ENCODE measurements at regions not wholly inside any gene's neighbourhood (a gene's known extent, or its start where the extent isn't known, plus 50 kb on each side); places are given as distances from the start of the nearest gene placed in this dataset.
"Not testable (repeated sequence)": the region's sequence is repeated elsewhere in the genome, so short reads cannot be mapped to it uniquely, and the experiment has no call there.

DNA sequence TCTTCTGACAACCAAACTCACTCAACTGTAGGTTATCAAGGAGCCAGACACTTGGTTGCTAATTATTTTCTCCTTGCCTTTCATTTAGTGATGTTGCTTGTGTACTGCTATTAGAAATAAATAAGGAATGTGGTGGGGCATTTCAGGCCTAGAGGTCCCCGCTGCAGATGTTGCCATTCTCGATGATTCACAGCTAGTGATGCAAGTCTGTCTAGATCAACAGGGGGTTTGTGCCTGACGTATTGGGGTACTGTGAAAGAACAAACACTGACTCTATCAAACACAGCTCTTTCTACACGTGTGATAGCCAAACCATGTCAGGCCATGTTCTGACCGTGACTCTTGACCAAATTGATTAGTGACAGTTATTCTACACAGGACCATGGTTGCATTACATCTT lies 144.7 kb downstream of the OSTF1 start:
- WGBS, 10 experiments, result 42 to 100% (median 78%) methylated on average over 1 to 4 of the region's 5 CpGs; no CpG with 5 or more reads in 4 of the 10 experiments
- no peaks in the 10 kb centered on the region for H3K4me1 ChIP-seq (replicated peaks in 1 of 2)
- no peak for ATAC-seq (replicated peaks in 6 of 8)
- in situ Hi-C loops (cut with MboI; ENCODE audit: low pct_unique_long_range_greater_than_20kb in 2 of 9, low sequenced_read_pairs in 9 of 9, unreplicated experiment in 9 of 9), result no loop called here
- no peak overlapping the region for H3K4me3 ChIP-seq
- no peak overlapping the region for H3K27ac ChIP-seq

DNA sequence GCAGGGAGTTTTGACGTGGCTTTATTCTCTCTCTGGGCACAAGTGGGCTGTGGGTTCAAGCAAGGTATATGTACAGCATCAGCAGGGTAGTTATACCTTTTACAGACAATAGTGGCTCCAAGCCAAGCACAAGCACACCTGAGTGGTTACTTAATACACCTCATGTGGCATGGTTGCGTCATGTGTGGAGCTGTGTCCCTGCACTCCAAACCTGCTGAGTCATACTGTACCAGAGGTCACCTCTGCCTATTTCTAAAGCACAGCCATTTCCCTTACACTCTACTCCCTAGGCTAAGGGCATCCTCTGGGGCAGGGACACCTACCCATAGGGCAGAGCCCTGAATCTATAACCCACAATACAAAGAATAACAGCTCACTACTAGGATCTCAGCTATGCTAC lies 147.3 kb downstream of the OSTF1 start:
- no peak for ATAC-seq (replicated peaks in 6 of 8)
- Histone ChIP-seq H3K4me1 (replicated peaks in 1 of 2) (no peaks in the 10 kb centered on the region), H3K4me3 (no peak overlapping the region), H3K27ac (no peak overlapping the region)
- 43 to 100% (median 86%) methylated on average over 1 to 2 of the region's 2 CpGs; no CpG with 5 or more reads in 5 of the 10 experiments for WGBS, 10 experiments
- in situ Hi-C loops (cut with MboI; ENCODE audit: low pct_unique_long_range_greater_than_20kb in 2 of 9, low sequenced_read_pairs in 9 of 9, unreplicated experiment in 9 of 9), result no loop called here

DNA sequence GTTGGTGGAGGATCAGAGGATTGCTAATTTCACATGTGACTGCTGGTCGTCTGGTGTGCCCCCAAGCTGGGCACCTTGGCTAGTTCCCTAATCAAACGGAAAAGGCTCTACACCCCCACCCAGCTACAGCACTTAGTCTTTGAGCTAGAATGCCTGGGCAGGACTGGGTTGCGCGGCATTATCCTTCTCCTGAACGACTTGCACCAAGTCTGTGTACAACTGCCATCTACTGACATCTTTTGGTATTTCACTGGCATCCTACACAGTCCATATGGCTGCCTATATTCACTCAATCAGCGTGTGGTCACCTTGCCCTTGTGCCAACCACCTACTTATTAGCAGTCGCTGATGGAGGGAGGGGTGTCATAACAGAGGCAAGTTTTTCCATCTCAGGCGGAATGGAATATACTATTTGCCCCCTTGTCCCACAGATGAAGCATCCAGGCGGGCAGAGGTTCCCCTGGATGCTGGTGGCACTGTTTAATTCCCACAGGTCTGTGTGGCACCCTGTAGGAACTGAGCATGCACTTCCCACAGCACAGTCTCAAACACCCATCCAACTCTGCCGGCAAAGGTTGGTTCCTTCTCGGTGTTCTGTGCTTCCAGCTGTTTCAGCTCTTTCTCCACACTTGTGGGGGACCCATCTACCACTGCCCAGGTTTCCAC lies 150.1 kb downstream of the OSTF1 start:
- in situ Hi-C loops (cut with MboI; ENCODE audit: low pct_unique_long_range_greater_than_20kb in 2 of 9, low sequenced_read_pairs in 9 of 9, unreplicated experiment in 9 of 9), result no loop called here
- H3K4me1 ChIP-seq (replicated peaks in 1 of 2), result no peaks in the 10 kb centered on the region
- no peak overlapping the region for H3K4me3 ChIP-seq
- H3K27ac ChIP-seq, result no peak overlapping the region
- WGBS, 10 experiments, result 34 to 77% (median 50%) methylated on average over 2 to 10 of the region's 11 CpGs; no CpG with 5 or more reads in 1 of the 10 experiments
- ATAC-seq (replicated peaks in 6 of 8), result peak in 5 of 8 experiments; percentile 47 to 100 (median 90)

DNA sequence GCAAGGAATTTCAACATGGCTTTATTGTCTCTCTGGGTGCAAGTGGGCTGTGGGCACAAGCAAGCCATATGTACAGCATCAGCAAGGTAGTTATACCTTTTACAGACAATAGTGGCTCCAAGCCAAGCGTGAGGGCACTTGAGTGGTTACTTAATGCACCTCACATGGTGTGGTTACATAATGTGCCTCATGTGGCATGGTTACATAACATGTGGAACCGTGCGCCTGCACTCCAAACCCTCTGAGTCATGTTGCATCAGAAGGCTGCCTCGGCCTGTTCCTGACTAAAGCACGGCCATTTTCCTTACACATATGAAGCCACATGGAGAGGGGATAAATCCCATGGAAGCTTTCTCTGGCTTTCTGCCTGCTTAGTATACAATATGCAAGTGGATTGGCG lies 150.9 kb downstream of the OSTF1 start:
- in situ Hi-C loops (cut with MboI; ENCODE audit: low pct_unique_long_range_greater_than_20kb in 2 of 9, low sequenced_read_pairs in 9 of 9, unreplicated experiment in 9 of 9), result no loop called here
- WGBS, 10 experiments, result 43 to 80% (median 55%) methylated on average over 1 to 6 of the region's 6 CpGs; no CpG with 5 or more reads in 4 of the 10 experiments
- H3K27ac ChIP-seq, result no peak overlapping the region
- peak in 2 of 8 experiments; percentile 58 to 81 for ATAC-seq (replicated peaks in 6 of 8)
- H3K4me1 ChIP-seq (replicated peaks in 1 of 2), result no peaks in the 10 kb centered on the region
- no peak overlapping the region for H3K4me3 ChIP-seq

DNA sequence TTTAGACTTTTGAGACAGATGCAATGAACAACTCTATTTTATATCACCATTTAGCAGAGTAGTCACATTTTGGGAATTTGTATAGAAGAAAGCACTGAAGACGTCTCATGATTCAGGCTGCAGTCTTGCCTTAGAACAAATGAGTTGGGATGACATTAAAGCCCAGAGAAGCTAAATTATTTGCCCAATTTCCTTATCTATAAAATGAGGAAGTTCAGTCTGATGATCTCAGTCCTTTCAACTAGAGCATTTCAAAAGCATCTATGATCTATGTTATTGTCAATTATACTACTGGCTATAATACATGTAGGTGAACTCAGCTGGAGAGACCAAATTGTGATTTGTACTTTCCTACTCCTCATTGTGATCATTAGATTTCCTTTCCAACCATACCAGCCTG lies 154.1 kb downstream of the OSTF1 start:
- in situ Hi-C loops (cut with MboI; ENCODE audit: low pct_unique_long_range_greater_than_20kb in 2 of 9, low sequenced_read_pairs in 9 of 9, unreplicated experiment in 9 of 9), result no loop called here
- no peak for ATAC-seq (replicated peaks in 6 of 8)
- Histone ChIP-seq H3K4me3 (no peak overlapping the region), H3K4me1 (replicated peaks in 1 of 2) (no peaks in the 10 kb centered on the region), H3K27ac (no peak overlapping the region)
- WGBS, 10 experiments, result 57 to 90% (median 80%) methylated on average over 1 of the region's 1 CpG; no CpG with 5 or more reads in 1 of the 10 experiments

DNA sequence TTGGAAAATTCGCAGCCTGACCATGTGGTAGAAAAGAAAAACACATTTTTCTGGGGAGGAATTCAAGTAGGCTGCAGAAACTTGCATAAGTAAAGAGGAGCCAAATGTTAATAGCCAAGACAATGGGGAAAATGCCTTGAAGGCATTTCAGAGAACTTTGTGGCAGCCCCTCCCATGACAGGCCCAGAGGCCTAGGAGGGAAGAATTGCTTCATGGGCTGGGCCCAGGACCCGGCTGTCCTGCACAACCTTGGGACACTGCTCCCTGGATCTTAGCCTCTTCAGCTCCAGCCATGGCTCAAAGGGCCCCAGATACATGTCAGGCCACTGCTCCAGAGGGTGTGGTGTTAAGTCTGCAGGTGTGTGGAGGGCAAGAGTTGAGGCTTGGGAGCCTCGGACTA lies 158.6 kb downstream of the OSTF1 start:
- in situ Hi-C loops (cut with MboI; ENCODE audit: low pct_unique_long_range_greater_than_20kb in 2 of 9, low sequenced_read_pairs in 9 of 9, unreplicated experiment in 9 of 9), result no loop called here
- WGBS, 10 experiments, result 0 to 100% (median 55%) methylated on average over 1 to 3 of the region's 3 CpGs
- Histone ChIP-seq H3K4me3 (no peak overlapping the region), H3K4me1 (replicated peaks in 1 of 2) (no peaks in the 10 kb centered on the region), H3K27ac (no peak overlapping the region)
- ATAC-seq (replicated peaks in 6 of 8), result peak in 3 of 8 experiments; percentile 75 to 96 (median 95)

DNA sequence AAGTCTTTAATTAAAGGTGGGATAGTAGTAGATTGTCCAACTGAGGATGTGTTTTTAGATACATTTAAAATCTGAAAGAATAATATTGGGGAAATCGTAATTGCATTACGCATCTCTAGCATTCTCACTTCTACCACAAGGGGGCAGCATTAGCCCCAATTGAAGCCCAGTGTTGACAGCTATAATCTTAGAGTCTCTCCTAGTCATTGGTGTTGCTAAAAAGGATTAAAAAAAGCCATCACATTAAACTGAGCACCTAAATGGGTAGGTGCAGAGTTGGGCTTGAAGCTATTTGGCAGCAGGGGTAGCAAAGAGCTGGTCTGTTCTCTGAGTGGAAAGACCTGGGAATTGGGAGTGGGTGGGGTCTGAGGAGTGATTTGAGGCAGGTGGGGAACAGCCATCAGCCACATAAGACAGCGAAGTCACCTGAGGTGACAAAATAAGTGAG lies 177.2 kb downstream of the OSTF1 start:
- WGBS, 10 experiments, result 0 to 42% (median 28%) methylated on average over 1 to 3 of the region's 3 CpGs; no CpG with 5 or more reads in 3 of the 10 experiments
- Histone ChIP-seq H3K4me1 (replicated peaks in 1 of 2) (no peaks in the 10 kb centered on the region), H3K4me3 (no peak overlapping the region), H3K27ac (no peak overlapping the region)
- peak in 7 of 8 experiments; percentile 49 to 80 (median 65) for ATAC-seq (replicated peaks in 6 of 8)
- in situ Hi-C loops (cut with MboI; ENCODE audit: low pct_unique_long_range_greater_than_20kb in 2 of 9, low sequenced_read_pairs in 9 of 9, unreplicated experiment in 9 of 9), result loop anchor here in 1 of 9 experiments (25.0 kb wide), 1 partner anchor 597 kb away; no protein-coding TSS in a partner anchor

DNA sequence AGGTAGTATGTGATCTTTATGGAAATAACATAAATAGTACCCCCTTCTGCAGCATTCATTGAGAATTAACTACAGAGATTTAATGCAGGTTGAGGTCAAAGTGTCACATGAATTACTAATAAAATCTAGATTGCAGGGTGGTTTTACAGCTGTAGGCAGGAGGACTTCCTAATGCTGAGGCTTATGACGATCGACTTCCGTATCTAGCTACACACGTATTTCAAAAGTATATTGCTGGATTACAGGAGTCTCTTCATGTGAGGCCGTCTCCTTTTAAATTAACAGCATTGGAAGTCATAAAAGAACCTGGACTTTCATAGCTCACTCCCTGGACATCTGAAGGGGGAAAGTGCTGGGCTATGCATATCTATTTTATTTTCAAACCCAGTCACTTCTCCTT lies 180.9 kb downstream of the OSTF1 start:
- no peak overlapping the region for H3K4me3 ChIP-seq
- no peaks in the 10 kb centered on the region for H3K4me1 ChIP-seq (replicated peaks in 1 of 2)
- ATAC-seq (replicated peaks in 6 of 8), result no peak
- 0 to 94% (median 79%) methylated on average over 1 to 5 of the region's 5 CpGs; no CpG with 5 or more reads in 1 of the 10 experiments for WGBS, 10 experiments
- no peak overlapping the region for H3K27ac ChIP-seq
- in situ Hi-C loops (cut with MboI; ENCODE audit: low pct_unique_long_range_greater_than_20kb in 2 of 9, low sequenced_read_pairs in 9 of 9, unreplicated experiment in 9 of 9), result loop anchor here in 1 of 9 experiments (25.0 kb wide), 1 partner anchor 593 kb away; no protein-coding TSS in a partner anchor

DNA sequence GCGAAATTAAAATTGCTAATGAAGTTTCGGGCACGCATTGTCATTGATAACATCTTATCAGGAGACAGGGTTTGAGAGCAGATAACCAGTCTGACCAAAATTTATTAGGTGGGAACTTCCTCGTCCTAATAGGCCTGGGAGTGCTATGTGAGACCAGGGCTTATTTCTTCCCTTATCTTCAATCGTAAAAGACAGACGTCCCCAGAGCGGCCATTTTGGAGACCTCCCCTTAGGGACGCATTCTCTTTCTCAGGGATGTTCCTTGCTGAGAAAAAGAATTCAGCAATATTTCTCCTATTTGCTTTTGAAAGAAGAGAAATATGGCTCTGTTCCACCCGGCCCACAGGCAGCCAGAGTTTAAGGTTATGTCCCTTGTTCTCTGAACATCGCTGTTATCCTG lies 184.7 kb downstream of the OSTF1 start:
- not testable (repeated sequence) for H3K4me3 ChIP-seq; H3K4me1 ChIP-seq (replicated peaks in 1 of 2); H3K27ac ChIP-seq; ATAC-seq (replicated peaks in 6 of 8)
- in situ Hi-C loops (cut with MboI; ENCODE audit: low pct_unique_long_range_greater_than_20kb in 2 of 9, low sequenced_read_pairs in 9 of 9, unreplicated experiment in 9 of 9), result loop anchor here in 1 of 9 experiments (25.0 kb wide), 1 partner anchor 589 kb away; no protein-coding TSS in a partner anchor
- WGBS, 10 experiments, result 33 to 100% (median 86%) methylated on average over 1 to 5 of the region's 10 CpGs; no CpG with 5 or more reads in 5 of the 10 experiments

DNA sequence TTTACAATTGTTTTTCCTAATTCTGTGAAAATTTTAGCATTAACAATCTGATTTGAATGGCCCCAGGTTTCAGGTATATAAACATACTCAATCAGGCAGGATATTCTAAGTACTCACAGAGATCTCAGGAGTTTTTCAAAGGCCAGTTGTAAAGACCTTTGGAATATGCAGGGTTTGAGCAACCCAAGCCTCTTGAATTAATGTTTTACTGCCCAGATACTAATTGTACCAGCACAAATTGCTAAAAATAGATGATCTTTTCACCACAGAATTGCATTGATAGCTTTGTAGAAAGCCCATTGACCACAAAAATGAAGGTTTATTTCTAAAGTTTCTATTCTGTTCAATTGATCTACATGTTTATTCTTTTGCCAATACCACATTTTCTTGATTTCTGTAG lies 186.5 kb downstream of the OSTF1 start:
- no peak for ATAC-seq (replicated peaks in 6 of 8)
- H3K4me3 ChIP-seq, result no peak overlapping the region
- no peaks in the 10 kb centered on the region for H3K4me1 ChIP-seq (replicated peaks in 1 of 2)
- H3K27ac ChIP-seq, result no peak overlapping the region
- in situ Hi-C loops (cut with MboI; ENCODE audit: low pct_unique_long_range_greater_than_20kb in 2 of 9, low sequenced_read_pairs in 9 of 9, unreplicated experiment in 9 of 9), result loop anchor here in 2 of 9 experiments (25.0 kb wide), 1 partner anchor 588 kb away; no protein-coding TSS in a partner anchor

DNA sequence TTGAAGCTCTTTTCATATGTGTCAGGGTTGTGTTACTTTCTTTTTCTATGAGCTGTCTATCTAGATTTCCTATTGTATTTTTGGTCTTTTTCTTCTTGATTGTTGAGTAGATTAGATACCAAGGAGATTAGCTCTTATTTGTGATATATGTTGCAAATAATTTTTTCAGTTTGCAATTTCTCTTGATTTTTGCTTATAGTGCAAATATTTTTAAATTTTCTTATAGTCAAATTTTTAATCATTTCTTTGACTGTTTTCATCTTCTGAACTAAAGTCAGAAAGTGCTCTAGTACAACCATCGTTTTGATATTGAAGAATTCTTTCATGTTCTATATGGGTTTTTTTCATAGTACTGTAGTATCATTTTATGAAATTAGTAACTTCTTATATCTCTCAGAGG lies 193.7 kb downstream of the OSTF1 start:
- no peak overlapping the region for H3K27ac ChIP-seq
- no peaks in the 10 kb centered on the region for H3K4me1 ChIP-seq (replicated peaks in 1 of 2)
- in situ Hi-C loops (cut with MboI; ENCODE audit: low pct_unique_long_range_greater_than_20kb in 2 of 9, low sequenced_read_pairs in 9 of 9, unreplicated experiment in 9 of 9), result loop anchor here in 1 of 9 experiments (25.0 kb wide), 1 partner anchor 580 kb away; no protein-coding TSS in a partner anchor
- no peak for ATAC-seq (replicated peaks in 6 of 8)
- H3K4me3 ChIP-seq, result no peak overlapping the region
- 6 to 100% (median 78%) methylated on average over 1 of the region's 1 CpG; no CpG with 5 or more reads in 1 of the 10 experiments for WGBS, 10 experiments

DNA sequence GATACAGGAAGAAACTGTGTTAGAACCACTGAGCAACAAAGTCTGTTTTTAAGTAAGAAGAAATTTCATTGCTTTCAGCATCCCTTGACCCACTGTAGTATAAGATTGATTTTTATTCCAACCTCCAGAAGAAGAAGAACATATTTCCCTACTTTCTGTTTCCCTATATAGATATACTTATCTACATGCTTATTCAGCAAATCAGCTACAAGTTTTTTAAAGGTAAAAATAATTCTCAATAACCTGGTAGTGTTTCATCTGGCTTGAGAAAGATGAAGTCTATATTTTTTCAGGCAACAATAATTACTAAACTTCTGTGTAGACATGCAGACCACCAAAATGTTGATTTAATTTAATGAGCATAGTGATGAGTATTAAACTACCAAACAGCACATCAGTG lies 201.0 kb downstream of the OSTF1 start:
- H3K4me3 ChIP-seq, result no peak overlapping the region
- ATAC-seq (replicated peaks in 6 of 8), result no peak
- H3K4me1 ChIP-seq (replicated peaks in 1 of 2), result no peaks in the 10 kb centered on the region
- in situ Hi-C loops (cut with MboI; ENCODE audit: low pct_unique_long_range_greater_than_20kb in 2 of 9, low sequenced_read_pairs in 9 of 9, unreplicated experiment in 9 of 9), result loop anchor here in 1 of 9 experiments (25.0 kb wide), 1 partner anchor 573 kb away; no protein-coding TSS in a partner anchor
- H3K27ac ChIP-seq, result no peak overlapping the region

DNA sequence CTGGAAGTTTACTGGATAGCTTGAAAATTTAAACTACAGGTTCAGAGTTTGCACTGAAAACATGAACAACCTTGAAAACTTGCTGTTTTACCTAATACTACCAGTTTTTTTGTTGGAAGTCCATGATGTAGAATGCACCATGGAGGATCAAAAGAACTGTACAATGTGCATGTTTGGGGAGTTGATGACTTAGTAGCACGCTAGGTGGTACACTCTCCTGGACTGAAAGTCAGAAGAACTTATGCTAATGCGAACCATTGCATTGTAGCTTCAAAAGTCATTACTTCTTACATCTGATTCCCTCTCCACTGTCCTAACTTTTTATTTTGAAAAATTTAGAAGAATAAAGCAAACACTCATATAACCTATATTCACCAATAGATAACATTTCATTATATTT lies 211.0 kb downstream of the OSTF1 start:
- in situ Hi-C loops (cut with MboI; ENCODE audit: low pct_unique_long_range_greater_than_20kb in 2 of 9, low sequenced_read_pairs in 9 of 9, unreplicated experiment in 9 of 9), result loop anchor here in 1 of 9 experiments (25.0 kb wide), 1 partner anchor 563 kb away; no protein-coding TSS in a partner anchor
- Histone ChIP-seq H3K4me1 (replicated peaks in 1 of 2) (no peaks in the 10 kb centered on the region), H3K27ac (no peak overlapping the region), H3K4me3 (no peak overlapping the region)
- peak in 2 of 8 experiments; percentile 44 to 48 for ATAC-seq (replicated peaks in 6 of 8)
- WGBS, 10 experiments, result 17 to 90% (median 80%) methylated on average over 1 to 2 of the region's 2 CpGs; no CpG with 5 or more reads in 1 of the 10 experiments
